GM18520 (cell line): ENCODE measurements at regions not wholly inside any gene's neighbourhood (a gene's known extent, or its start where the extent isn't known, plus 50 kb on each side); places are given as distances from the start of the nearest gene placed in this dataset.
"Not testable (repeated sequence)": the region's sequence is repeated elsewhere in the genome, so short reads cannot be mapped to it uniquely, and the experiment has no call there.

ENCODE experiments used
- ATAC-seq: cut with Tn5 transposase; IDR thresholded peaks from one replicate; pipeline ENCODE4 v1.9.1; 2021; ENCODE audit not compliant: unreplicated experiment

- ATAC-seq = no peak
Observed at GRCh38 chr12:74595696-74596095, 58.1 kb downstream of the ATXN7L3B start.

GRCh38 chr12:74598819-74599218 lies 61.2 kb downstream of the ATXN7L3B start:
- no peak for ATAC-seq

- no peak for ATAC-seq
Observed at GRCh38 chr12:74599932-74600331, 62.3 kb downstream of the ATXN7L3B start.

- ATAC-seq = not testable (repeated sequence)
Observed at GRCh38 chr12:74600817-74601216, 63.2 kb downstream of the ATXN7L3B start.

- no peak for ATAC-seq
Observed at GRCh38 chr12:74602881-74603672, 65.4 kb downstream of the ATXN7L3B start.

GRCh38 chr12:74608231-74608775 lies 70.7 kb downstream of the ATXN7L3B start:
- no peak for ATAC-seq

- no peak for ATAC-seq
Observed at GRCh38 chr12:74610711-74611110, 73.1 kb downstream of the ATXN7L3B start.

- ATAC-seq = no peak
Observed at GRCh38 chr12:74614426-74614825, 76.8 kb downstream of the ATXN7L3B start.

GRCh38 chr12:74619084-74619483 lies 81.4 kb downstream of the ATXN7L3B start:
- no peak for ATAC-seq

- ATAC-seq = no peak
Observed at GRCh38 chr12:74619884-74620283, 82.2 kb downstream of the ATXN7L3B start.

GRCh38 chr12:74620921-74621320 lies 83.3 kb downstream of the ATXN7L3B start:
- no peak for ATAC-seq

- ATAC-seq = no peak
Observed at GRCh38 chr12:74624201-74624600, 86.6 kb downstream of the ATXN7L3B start.

GRCh38 chr12:74626397-74626796 lies 88.8 kb downstream of the ATXN7L3B start:
- ATAC-seq = no peak

GRCh38 chr12:74641262-74641661 lies 103.6 kb downstream of the ATXN7L3B start:
- no peak for ATAC-seq

- no peak for ATAC-seq
Observed at GRCh38 chr12:74641694-74642093, 104.1 kb downstream of the ATXN7L3B start.

- ATAC-seq = no peak
Observed at GRCh38 chr12:74644681-74645080, 107.0 kb downstream of the ATXN7L3B start.

- ATAC-seq = no peak
Observed at GRCh38 chr12:74646831-74647230, 109.2 kb downstream of the ATXN7L3B start.

GRCh38 chr12:74647256-74647655 lies 109.6 kb downstream of the ATXN7L3B start:
- no peak for ATAC-seq

- ATAC-seq = no peak
Observed at GRCh38 chr12:74656251-74656650, 118.6 kb downstream of the ATXN7L3B start.

- no peak for ATAC-seq
Observed at GRCh38 chr12:74660442-74660841, 122.8 kb downstream of the ATXN7L3B start.

GRCh38 chr12:74663958-74664357 lies 126.3 kb downstream of the ATXN7L3B start:
- ATAC-seq = no peak

GRCh38 chr12:74665690-74666089 lies 128.1 kb downstream of the ATXN7L3B start:
- no peak for ATAC-seq

GRCh38 chr12:74671421-74671820 lies 133.8 kb downstream of the ATXN7L3B start:
- ATAC-seq = no peak
